ENCODE measurements at regions not wholly inside any gene's neighbourhood (a gene's known extent, or its start where the extent isn't known, plus 50 kb on each side); places are given as distances from the start of the nearest gene placed in this dataset.
A peak's percentile ranks its signal among the peaks of the same experiment; 100 is the strongest.

DNA sequence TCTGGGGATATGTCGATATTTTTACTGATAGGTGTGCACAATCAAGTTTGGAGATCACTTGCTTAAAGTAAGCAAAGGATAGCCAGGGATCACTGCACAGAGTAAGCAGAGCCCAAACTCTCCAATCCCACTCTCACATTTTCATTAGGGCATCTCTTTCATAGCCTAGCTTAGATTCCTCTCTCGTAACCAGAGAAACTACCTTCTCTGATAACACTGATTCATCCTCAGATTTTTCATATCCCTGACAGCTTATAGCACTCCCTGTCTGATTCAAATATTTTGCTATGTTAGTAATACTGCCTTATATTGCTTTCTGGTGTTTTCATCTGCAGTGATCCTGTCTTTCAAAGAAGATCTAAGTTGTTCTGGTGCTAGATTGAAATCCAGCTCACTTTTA, 123.7 kb downstream of the CBLL2 start:
- DNase-seq: no peak

DNA sequence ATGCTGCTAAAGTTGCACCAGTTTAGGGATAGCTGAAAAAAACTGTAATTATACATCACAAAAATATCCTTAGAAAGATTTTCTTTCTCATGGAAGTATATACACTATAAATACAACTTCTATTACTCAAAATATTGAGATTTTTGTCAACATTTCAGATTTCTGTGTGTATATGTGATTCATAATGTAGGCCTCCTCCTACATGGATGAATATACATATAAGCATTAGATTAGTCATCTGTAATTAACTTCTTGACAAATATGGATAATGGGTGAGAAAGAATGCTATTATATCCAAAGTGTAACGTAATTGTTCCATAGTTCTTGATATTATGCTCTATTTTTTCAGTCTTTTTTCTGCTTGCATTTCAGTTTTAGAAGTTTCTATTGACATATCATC, 124.9 kb downstream of the CBLL2 start:
- DNase-seq: no peak

DNA sequence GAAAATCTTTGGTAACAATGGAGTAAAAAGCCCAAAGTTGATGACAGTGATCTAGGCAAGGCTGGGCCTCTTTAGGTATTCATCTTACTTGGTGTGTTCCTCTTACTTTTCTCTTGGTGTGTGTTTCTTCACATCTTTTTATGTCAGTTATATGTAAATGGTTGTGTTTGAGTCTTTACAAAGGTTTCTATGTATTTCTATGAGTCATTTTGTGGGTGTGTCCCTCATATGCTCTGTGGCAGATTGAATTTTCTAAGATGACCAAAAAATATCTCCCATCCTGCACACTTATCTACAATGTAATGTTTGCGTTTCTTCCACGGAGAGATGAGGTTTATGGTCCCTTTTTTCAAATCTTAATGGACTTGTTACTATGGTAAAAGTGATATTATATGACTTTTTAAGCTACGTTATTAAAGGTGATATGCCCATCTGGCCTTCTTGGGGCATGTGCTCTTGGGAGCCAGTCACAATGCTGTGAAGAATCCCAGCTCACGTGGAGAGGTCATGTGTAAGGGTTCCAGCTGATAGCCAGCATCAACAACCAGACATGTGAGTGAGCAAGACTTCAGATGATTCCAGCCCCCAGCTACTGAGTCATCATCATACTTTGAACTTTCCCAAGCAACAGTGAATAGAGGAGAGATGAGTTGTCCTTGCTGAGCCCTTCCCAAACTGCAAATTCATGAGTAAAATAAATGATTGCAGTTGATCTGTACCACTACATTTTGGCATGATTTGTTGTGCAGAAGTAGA, 126.9 kb downstream of the CBLL2 start:
- DNase-seq: no peak

- no peak for DNase-seq
Measured at GRCh38 chrX:22404297-22404696, 131.6 kb downstream of the CBLL2 start.

GRCh38 chrX:22406201-22406737, 133.6 kb downstream of the CBLL2 start:
- DNase-seq: no peak

- no peak for DNase-seq
Measured at GRCh38 chrX:22409418-22409817, 136.7 kb downstream of the CBLL2 start.

GRCh38 chrX:22424122-22424915, 151.6 kb downstream of the CBLL2 start:
- DNase-seq: no peak

DNA sequence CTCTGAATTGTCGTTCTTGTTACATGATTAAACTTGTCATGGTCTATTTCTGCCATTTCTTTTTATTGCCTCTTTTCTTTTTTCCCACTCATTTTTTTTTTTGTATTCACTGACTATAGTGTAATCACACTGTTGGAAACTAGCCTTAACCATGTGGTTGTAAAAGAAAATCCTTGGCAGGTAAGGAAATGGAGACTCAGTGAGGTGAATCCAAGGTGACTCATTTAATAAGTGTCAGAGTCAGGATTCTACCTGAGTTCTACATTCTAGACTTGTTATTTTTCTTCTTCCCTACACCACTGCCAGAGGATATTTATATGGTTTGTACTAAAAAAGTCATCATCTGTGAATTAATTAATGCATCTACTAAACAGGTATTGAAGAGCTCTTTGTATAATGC, 152.2 kb downstream of the CBLL2 start:
- no peak for DNase-seq

DNA sequence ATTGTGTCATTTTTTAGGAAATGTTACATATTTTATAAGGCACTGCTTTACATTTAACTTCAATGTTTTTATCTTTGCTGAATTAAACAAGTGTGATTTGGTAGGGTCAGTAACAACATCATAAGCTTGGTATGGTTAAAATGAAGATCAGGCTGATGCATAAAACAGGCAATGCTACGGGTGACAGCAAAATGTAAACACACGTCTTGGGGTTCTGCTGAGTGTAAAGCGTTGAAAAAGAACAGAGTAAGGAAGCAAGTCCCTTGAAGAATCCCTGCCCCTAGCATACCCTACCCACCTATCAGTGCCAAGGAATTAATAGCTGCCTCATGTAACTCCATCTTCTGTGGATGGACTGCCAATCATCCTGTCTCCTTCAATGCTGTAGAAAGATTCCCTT, 157.0 kb downstream of the CBLL2 start:
- DNase-seq: no peak

DNA sequence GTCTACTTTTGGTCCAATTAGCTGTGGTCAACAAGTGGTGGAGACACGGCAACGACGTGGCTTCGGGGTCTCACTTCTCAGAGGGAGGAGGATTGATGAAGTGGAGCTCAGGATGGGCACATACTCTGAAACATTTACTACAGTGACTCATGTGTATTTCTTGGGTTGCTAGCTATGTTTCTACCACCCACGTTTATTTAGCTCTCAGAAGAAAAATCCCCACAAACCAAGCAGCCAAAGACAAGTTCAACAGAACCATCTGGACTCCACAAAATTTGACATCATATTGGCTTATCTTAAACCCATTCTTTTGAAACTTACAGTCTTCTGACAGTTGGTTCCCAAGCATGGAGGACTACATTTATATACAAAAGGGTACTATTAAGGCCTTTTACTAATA, 158.0 kb downstream of the CBLL2 start:
- no peak for DNase-seq

GRCh38 chrX:22433292-22434070, 160.8 kb downstream of the CBLL2 start:
- DNase-seq: no peak

GRCh38 chrX:22445880-22446279, 173.2 kb downstream of the CBLL2 start:
- no peak for DNase-seq

- no peak for DNase-seq
Measured at GRCh38 chrX:22462959-22463358, 190.2 kb downstream of the CBLL2 start.

DNA sequence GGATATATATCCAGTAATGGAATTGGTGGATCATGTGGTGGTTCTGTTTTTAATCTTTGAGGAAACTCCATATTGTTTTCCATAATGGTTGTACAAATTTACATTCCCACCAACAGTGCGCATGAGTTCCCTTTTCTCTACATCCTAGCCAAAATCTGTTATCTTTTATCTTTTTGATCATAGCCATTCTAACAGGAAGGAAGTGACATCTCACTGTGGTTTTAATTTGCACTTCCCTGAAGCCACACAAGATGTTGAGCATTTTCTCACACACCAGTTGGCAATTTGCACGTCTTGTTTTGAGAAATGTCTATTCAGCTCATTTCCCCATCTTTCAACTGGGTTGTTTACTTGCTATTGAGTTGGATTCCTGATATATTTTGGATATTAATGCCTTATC, 194.9 kb downstream of the CBLL2 start:
- DNase-seq: no peak

- DNase-seq: no peak
Measured at GRCh38 chrX:22481436-22481835, 208.7 kb downstream of the CBLL2 start.

DNA sequence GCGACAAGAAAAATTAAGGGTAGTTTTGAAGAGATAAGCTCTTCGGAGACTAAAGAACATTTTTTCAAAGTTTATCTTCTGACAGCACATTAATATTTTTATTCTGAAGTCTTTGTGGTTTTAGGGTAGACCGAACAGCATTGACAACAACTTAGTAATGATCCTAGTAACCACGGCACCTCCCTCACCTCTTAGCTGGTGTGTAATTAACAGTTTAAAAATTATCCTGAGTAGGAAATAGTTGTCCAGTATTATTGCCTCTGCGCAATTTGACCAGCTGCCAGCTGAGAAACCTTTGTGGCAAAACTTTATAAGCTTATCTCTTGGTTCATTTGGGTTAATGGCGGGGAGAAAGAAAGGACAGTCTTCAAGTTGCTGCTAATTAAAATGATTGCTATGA, 213.6 kb downstream of the CBLL2 start:
- no peak for DNase-seq

GRCh38 chrX:22516893-22517292, 244.2 kb downstream of the CBLL2 start:
- DNase-seq: peak; percentile 26

DNA sequence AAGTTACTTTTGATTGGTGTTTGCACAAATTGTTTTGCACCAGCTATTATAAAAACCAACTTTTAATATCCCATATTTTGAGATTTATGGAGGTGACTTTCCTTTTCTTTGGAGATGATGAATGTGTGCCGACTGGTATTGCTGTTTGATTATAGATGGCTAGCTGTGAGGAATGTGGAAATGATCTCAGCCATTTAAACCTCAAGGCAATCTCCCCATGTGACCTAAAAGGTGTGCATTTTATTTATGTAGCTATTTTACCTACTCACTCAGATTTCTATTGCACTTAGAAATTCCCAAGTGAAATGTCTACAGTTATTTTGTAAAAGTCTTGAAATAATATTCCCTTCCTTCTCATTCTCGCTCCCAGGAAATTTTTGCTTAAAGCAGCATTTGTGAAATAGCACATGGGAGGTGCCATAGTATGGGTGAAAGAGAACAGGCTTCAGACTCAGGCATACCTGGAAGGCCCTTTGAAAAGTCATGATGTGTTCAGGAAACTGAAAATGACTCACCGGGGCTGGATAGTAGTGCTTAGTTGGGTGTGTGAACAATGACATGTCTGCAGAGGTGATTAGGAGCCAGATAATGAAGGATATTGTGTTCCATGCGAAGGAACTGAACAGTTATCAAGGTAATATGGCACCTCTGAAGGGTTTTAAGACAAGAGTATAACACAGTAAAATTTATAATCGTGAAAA, 247.6 kb downstream of the CBLL2 start:
- no peak for DNase-seq

GRCh38 chrX:22526339-22526738, 253.6 kb downstream of the CBLL2 start:
- no peak for DNase-seq

DNA sequence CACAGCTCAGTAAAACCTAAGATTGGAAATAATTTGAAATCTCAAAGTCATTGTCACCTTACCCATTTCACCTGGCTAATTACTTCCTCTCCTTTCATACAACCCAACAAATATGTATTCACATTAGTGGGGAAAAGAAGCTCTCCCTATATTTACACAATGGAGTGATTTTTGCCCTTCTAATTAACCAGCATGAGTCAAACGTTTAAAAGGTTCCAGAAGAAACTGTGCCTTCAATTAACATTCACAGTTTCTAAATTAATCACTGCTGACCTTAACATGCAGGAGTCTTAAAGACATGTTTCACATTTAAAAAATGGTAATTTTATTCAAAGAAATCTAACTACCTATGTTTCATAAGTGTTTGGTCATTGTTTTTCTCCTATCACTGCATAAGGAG, 254.6 kb downstream of the CBLL2 start:
- DNase-seq: no peak

GRCh38 chrX:22533898-22534297, 261.2 kb downstream of the CBLL2 start:
- DNase-seq: no peak

DNA sequence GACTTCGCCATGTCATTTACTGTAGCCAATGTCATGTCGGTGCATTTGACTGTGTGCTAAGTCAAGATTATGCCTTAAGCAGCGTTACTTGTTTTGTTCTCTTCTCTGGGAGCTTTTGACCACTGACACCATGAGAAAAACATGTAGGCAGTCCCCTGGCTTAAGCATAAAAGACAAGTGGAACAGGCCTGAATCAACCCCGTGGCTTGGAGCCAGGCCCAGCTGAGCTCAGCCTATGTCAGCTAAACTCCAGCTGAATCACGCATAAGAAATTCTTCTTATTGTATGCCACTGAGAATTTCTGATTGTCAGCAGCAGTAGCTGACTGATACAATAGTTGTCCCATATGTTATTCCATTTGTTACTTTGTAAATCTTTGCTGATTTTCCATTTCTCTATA, 261.9 kb downstream of the CBLL2 start:
- no peak for DNase-seq

Measured in eye (tissue), 1 donor.